ENCODE measurements at regions not wholly inside any gene's neighbourhood (a gene's known extent, or its start where the extent isn't known, plus 50 kb on each side); places are given as distances from the start of the nearest gene placed in this dataset.

DNA sequence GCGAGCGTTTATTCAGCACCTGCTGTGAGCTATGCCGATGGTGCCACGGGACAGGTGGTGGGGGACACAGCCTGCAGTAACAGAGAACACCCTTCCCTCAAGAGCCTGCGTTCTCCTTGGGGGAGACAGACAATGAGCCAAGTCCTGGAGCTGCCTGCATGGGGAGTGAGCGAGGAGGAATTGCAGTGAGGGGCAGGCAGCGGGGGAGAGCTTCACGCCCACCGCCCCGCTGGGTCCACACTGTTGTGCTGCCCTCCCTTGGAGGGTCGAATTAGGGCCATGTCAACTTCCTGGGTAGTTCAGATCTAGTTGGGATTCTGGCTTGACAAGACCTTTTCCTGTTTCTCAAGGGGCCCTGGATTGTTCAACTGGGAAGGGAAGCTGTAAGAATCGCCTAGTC, 55.5 kb upstream of the N4BP3 start:
- TF ChIP-seq, protein P1, sequence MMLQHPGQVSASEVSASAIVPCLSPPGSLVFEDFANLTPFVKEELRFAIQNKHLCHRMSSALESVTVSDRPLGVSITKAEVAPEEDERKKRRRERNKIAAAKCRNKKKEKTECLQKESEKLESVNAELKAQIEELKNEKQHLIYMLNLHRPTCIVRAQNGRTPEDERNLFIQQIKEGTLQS (CRISPR knock-in tag; IDR thresholded peaks at IDR 0.05): no peak
- TF ChIP-seq SIX4 (CRISPR knock-in tag; IDR thresholded peaks at IDR 0.05) (no peak), SUZ12 (IDR thresholded peaks at IDR 0.05; ENCODE audit: low read depth, low read length) (no peak)
- TF ChIP-seq, protein P2, sequence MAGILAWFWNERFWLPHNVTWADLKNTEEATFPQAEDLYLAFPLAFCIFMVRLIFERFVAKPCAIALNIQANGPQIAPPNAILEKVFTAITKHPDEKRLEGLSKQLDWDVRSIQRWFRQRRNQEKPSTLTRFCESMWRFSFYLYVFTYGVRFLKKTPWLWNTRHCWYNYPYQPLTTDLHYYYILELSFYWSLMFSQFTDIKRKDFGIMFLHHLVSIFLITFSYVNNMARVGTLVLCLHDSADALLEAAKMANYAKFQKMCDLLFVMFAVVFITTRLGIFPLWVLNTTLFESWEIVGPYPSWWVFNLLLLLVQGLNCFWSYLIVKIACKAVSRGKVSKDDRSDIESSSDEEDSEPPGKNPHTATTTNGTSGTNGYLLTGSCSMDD (CRISPR knock-in tag; IDR thresholded peaks at IDR 0.05): no peak

Measured in HepG2 (cell line).